SIG-M5 treated with dmso at 0.1 percent for 504 hours (cell line): ENCODE measurements at regions not wholly inside any gene's neighbourhood (a gene's known extent, or its start where the extent isn't known, plus 50 kb on each side); places are given as distances from the start of the nearest gene placed in this dataset.

Source experiments
- DNase-seq: peaks from one replicate; lab custom pipeline; 2025; ENCODE audit not compliant: unreplicated experiment; lab: John Stamatoyannopoulos, UW

DNA sequence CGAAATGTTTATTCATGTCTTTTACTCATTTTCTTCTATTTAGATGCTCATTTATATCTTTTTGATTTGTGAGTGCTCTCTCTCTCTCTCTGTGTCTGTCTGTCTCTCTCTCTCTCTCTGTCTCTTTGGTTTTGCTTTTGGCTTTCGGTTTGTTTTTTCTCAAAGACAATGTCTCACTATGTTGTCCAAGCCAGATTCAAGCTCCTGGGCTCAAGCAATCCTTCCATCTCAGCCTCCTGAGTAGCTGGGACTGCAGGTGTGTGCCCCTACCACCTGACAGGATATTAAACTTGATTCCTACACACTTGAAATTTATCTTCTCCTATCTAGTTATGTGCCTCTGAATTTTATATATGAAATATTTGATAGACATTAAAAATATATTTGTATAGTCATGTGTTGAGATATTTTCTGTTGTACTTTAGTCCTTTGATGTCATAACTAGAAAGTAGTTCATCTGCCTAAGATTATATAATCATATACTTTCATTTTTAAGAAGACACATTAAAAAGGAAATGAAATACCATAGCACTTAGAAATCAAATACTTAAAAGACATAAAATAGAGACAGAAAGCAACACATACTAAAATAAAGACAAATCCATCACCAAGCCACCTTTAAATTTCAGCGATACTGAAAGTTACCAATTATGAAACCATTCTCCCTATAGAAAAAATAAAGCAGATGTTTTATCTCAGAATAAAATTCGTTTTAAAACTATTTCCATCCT, 68.1 kb upstream of the SFMBT2 start:
- no peak for DNase-seq

DNA sequence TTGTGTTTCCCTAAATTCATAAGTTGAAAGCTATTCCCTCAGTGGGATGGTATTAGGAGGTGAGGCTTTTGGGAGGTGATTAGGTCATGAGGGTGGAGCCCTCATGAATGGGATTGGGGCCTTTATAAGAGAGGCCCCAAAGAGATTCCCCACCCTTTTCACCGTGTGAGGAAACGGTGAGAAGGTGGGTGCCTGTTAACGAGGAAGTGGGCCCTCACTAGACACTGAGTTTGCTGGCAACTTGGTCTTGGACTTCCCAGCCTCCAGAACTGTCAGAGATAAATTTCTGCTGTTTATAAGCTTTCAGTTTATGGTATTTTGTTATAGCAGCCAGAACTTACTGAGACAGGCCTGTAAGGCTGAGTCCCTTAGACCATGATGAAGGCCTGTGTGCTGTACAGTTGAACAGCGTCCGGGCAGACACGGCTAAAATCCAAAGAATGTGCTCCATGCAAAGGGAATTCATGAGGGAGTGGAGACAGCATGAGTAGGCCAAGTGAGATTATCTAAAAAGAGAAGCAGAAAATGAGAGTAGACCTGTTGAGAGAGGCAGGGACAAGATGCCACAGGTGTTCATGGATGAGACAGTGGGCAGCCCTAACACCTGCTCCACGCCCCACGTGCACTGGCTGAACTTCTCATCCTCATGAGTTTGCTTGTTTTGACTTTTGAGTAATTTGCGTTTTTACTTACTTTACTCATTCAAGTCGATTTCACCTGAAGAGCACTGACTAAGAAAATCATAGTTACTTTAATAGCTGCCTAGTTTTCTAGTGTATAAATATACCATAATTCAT, 66.9 kb upstream of the SFMBT2 start:
- DNase-seq, result no peak

GRCh38 chr10:7475939-7476338, 65.1 kb upstream of the SFMBT2 start:
- peak; percentile 73 for DNase-seq

- peak; percentile 39 for DNase-seq
Measured at GRCh38 chr10:7475046-7475911, 64.4 kb upstream of the SFMBT2 start.

GRCh38 chr10:7474388-7474787, 63.6 kb upstream of the SFMBT2 start:
- no peak for DNase-seq

- DNase-seq, result no peak
Measured at GRCh38 chr10:7473474-7473873, 62.6 kb upstream of the SFMBT2 start.

- DNase-seq, result peak; percentile 84
Measured at GRCh38 chr10:7471720-7472367, 61.0 kb upstream of the SFMBT2 start.

DNA sequence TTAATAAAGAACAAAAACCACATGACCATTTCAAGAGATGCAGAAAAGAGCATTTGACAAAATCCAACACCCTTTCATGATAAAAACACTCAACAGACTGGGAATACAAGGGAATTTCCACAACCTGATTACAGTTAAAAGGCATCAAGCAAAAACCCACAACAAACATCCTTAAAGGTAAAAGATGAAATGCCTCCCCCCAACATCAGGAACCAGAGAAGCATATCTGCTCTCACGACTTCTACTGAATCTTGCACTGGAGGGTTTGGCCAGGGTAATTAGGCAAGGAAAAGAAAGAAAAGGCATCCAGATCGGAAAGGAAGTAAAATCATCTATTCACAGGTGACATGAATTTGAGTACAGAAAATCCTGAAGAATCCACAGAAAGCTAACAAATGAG, 59.5 kb upstream of the SFMBT2 start:
- DNase-seq, result no peak

GRCh38 chr10:7467031-7467667, 56.3 kb upstream of the SFMBT2 start:
- no peak for DNase-seq

GRCh38 chr10:7464691-7465090, 53.9 kb upstream of the SFMBT2 start:
- DNase-seq, result no peak
